RWPE2 (cell line): ENCODE measurements at regions not wholly inside any gene's neighbourhood (a gene's known extent, or its start where the extent isn't known, plus 50 kb on each side); places are given as distances from the start of the nearest gene placed in this dataset.
A peak's percentile ranks its signal among the peaks of the same experiment; 100 is the strongest.

Experiments used
- ATAC-seq: fragments of 200-7000 bp; cut with Tn5 transposase; 3 replicates; pipeline ENCODE4 v1.9.1; 2021; ENCODE audit warnings: low read depth
- DNase-seq: peaks from one replicate; pipeline ENCODE4 v3.0.0-alpha.2; 2020; ENCODE audit warnings: low spot score
- H3K27ac ChIP-seq: fragments of 450-650 bp; 2 replicates; pipeline ENCODE4 v1.5.1; 2017; ENCODE audit warnings: mild to moderate bottlenecking; ENCODE audit not compliant: poor library complexity, severe bottlenecking
- H3K27me3 ChIP-seq: fragments of 250-450 bp; sonication (Bioruptor Pico); 2 replicates; pipeline ENCODE4 v1.5.1; 2021; ENCODE audit warnings: mild to moderate bottlenecking, moderate library complexity; ENCODE audit not compliant: insufficient read depth, poor library complexity, severe bottlenecking
- H3K36me3 ChIP-seq: fragments of 250-450 bp; sonication (Bioruptor Pico); 2 replicates; pipeline ENCODE4 v1.5.1; 2020; ENCODE audit warnings: low read depth, mild to moderate bottlenecking, moderate library complexity
- H3K4me1 ChIP-seq: fragments of 250-450 bp; sonication (Bioruptor Pico); 2 replicates; pipeline ENCODE4 v1.5.1; 2021; ENCODE audit warnings: mild to moderate bottlenecking, moderate library complexity; ENCODE audit not compliant: insufficient read depth, poor library complexity, severe bottlenecking
- H3K4me3 ChIP-seq: fragments of 250-450 bp; sonication (Bioruptor Pico); 2 replicates; pipeline ENCODE4 v1.5.1; 2021; ENCODE audit warnings: mild to moderate bottlenecking, moderate library complexity; ENCODE audit not compliant: severe bottlenecking
- H3K9me3 ChIP-seq: fragments of 250-450 bp; sonication (Bioruptor Pico); 2 replicates; pipeline ENCODE4 v1.5.1; 2021; ENCODE audit warnings: mild to moderate bottlenecking, moderate library complexity; ENCODE audit not compliant: severe bottlenecking
- CTCF ChIP-seq: fragments of 450-650 bp; IDR thresholded peaks from one replicate; pipeline ENCODE4 v1.5.1; 2017; ENCODE audit warnings: mild to moderate bottlenecking, moderate library complexity; ENCODE audit not compliant: poor library complexity, severe bottlenecking

DNA sequence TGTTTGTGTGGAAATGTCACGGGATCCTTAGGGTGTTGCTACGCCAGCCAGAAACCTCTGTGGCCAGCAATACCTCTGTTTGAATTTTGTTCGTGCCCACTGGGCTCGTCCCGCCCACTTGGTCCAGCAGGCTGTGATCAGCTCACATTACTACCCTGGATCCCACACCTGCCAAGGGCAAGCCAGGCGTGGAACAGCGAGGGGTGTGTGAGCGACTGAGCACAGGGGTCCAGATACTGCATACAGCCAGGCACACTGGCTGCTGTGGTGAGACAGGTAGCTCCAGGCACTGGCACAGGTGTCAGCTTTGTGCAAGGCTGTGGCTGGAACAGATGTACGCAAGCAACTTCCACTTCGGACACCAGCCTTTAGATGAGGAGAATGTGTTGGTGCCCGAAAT, 718.9 kb downstream of the EPHA7 start:
- Histone ChIP-seq H3K9me3 (no peaks in the 10 kb centered on the region), H3K27me3 (no peaks in the 10 kb centered on the region), H3K4me1 (no peaks in the 10 kb centered on the region), H3K36me3 (no peaks in the 10 kb centered on the region), H3K27ac (no peak overlapping the region), H3K4me3 (no peak overlapping the region)
- DNase-seq (no peak), ATAC-seq (no peak)
- TF ChIP-seq CTCF = no peak

GRCh38 chr6:92690997-92691599, 728.3 kb downstream of the EPHA7 start:
- Histone ChIP-seq H3K4me3 (no peak overlapping the region), H3K36me3 (no peaks in the 10 kb centered on the region), H3K4me1 (no peaks in the 10 kb centered on the region), H3K27ac (no peak overlapping the region), H3K9me3 (no peaks in the 10 kb centered on the region), H3K27me3 (no peaks in the 10 kb centered on the region)
- no peak for TF ChIP-seq CTCF
- DNase-seq (no peak), ATAC-seq (peak; percentile 66)

DNA sequence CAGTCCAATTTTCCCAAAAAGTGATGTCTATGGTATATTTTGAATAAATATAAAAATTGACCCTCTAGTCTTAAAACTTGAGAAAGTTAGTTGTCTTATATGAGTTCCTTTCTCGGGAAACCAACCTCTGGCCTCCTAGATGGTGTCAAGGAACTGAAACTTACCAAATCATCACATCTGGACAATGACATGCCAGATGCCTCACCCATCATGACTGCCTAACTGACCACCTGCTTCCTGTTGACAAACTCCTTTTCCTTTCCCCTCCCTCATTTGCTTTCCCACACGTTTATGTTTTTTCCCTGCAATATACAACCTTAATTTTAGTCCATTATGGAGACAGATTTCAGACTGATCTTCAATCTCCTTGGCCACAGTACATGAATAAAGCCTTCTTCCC, 731.0 kb downstream of the EPHA7 start:
- H3K4me3 ChIP-seq = no peak overlapping the region
- H3K27me3 ChIP-seq = no peaks in the 10 kb centered on the region
- no peak for TF ChIP-seq CTCF
- H3K9me3 ChIP-seq = no peaks in the 10 kb centered on the region
- ATAC-seq (no peak), DNase-seq (no peak)
- H3K27ac ChIP-seq = no peak overlapping the region
- H3K36me3 ChIP-seq = no peaks in the 10 kb centered on the region
- H3K4me1 ChIP-seq = no peaks in the 10 kb centered on the region

- Histone ChIP-seq H3K4me1 (no peaks in the 10 kb centered on the region), H3K27ac (no peak overlapping the region), H3K4me3 (no peak overlapping the region), H3K36me3 (no peaks in the 10 kb centered on the region), H3K27me3 (no peaks in the 10 kb centered on the region), H3K9me3 (no peaks in the 10 kb centered on the region)
- no peak for DNase-seq
- no peak for TF ChIP-seq CTCF
- ATAC-seq = no peak
Measured at GRCh38 chr6:92687278-92687677, 732.1 kb downstream of the EPHA7 start.

GRCh38 chr6:92684386-92684785, 735.0 kb downstream of the EPHA7 start:
- peak; percentile 61; the same call in 2 of the 3 replicates for ATAC-seq

More at GRCh38 chr6:92684386-92684785, 735.0 kb downstream of the EPHA7 start:
- DNase-seq = no peak
- Histone ChIP-seq H3K4me1 (peaks cover 5% of the 10 kb centered on the region), H3K27ac (no peak overlapping the region), H3K4me3 (no peak overlapping the region), H3K9me3 (no peaks in the 10 kb centered on the region), H3K36me3 (no peaks in the 10 kb centered on the region), H3K27me3 (no peaks in the 10 kb centered on the region)
- no peak for TF ChIP-seq CTCF
